H1 (cell line): ENCODE measurements at regions not wholly inside any gene's neighbourhood (a gene's known extent, or its start where the extent isn't known, plus 50 kb on each side); places are given as distances from the start of the nearest gene placed in this dataset.

ENCODE experiments used
- ATF3 ChIP-seq: IDR thresholded peaks from 2 replicates; pipeline ENCODE4 v1.6.1; 2011; ENCODE audit warnings: low read depth, mild to moderate bottlenecking, low read length; ENCODE audit not compliant: insufficient read depth
- BCL11A ChIP-seq, 2 experiments: IDR thresholded peaks; one replicate each; pipeline ENCODE4 v1.6.1; 2011; ENCODE audit warnings: low read depth in 2 of 2, low read length in 2 of 2, mild to moderate bottlenecking in 2 of 2
- CTCF ChIP-seq, 3 experiments: IDR thresholded peaks; 1 replicate in 2 of 3; 2 replicates in 1 of 3; pipeline versions ENCODE4 v1.5.1 to v1.6.1; 2011; ENCODE audit warnings: low read length in 3 of 3, mild to moderate bottlenecking in 3 of 3, inconsistent platforms in 2 of 3, low read depth in 1 of 3, moderate library complexity in 1 of 3; ENCODE audit not compliant: insufficient read depth in 1 of 3; ENCODE audit errors: control extremely low read depth in 1 of 3
- EP300 ChIP-seq, 2 experiments: IDR thresholded peaks; 1 replicate in 1 of 2; 2 replicates in 1 of 2; pipeline ENCODE4 v1.6.1; 2011 to 2012; ENCODE audit warnings: low read depth in 2 of 2, low read length in 2 of 2, mild to moderate bottlenecking in 2 of 2, borderline replicate concordance in 1 of 2, inconsistent platforms in 1 of 2, moderate library complexity in 1 of 2
- JUND ChIP-seq: IDR thresholded peaks from 2 replicates; pipeline ENCODE4 v1.6.1; 2011; ENCODE audit warnings: mild to moderate bottlenecking, improper control_type of control experiment, low read length
- MAX ChIP-seq: IDR thresholded peaks from 2 replicates; pipeline ENCODE4 v1.6.1; 2012; ENCODE audit warnings: inconsistent platforms
- POLR2AphosphoS5 ChIP-seq: IDR thresholded peaks from 2 replicates; pipeline ENCODE4 v1.6.1; 2011; ENCODE audit warnings: low read depth, low read length
- RAD21 ChIP-seq, 2 experiments: IDR thresholded peaks in 1 of 2; conservative IDR thresholded peaks in 1 of 2; 2 replicates each; pipeline ENCODE4 v1.6.1; 2011; ENCODE audit warnings: low read depth in 2 of 2, low read length in 2 of 2, improper control_type of control experiment in 1 of 2, inconsistent platforms in 1 of 2, mild to moderate bottlenecking in 1 of 2, moderate library complexity in 1 of 2
- RBBP5 ChIP-seq: IDR thresholded peaks from 2 replicates; pipeline ENCODE4 v1.7.1; 2012; ENCODE audit warnings: low read depth, mild to moderate bottlenecking, inconsistent platforms, low read length, moderate library complexity, borderline replicate concordance
- SP1 ChIP-seq: IDR thresholded peaks from 2 replicates; pipeline ENCODE4 v1.6.1; 2011; ENCODE audit warnings: low read depth, low read length
- USF2 ChIP-seq: IDR thresholded peaks from 2 replicates; pipeline ENCODE4 v1.6.1; 2011; ENCODE audit warnings: low read length, improper control_type of control experiment
- ZNF274 ChIP-seq: IDR thresholded peaks from 2 replicates; pipeline ENCODE4 v1.7.0; 2012; ENCODE audit warnings: low read length, borderline replicate concordance; ENCODE audit errors: extremely low read depth

- TF ChIP-seq POLR2AphosphoS5, result no peak
- no peak for TF ChIP-seq RBBP5
- no peak for TF ChIP-seq CTCF (IDR thresholded peaks at IDR 0.05; ENCODE audit: control extremely low read depth in 1 of 3, insufficient read depth in 1 of 3, low read depth in 1 of 3, low read length in 3 of 3)
- TF ChIP-seq MAX, result no peak
- TF ChIP-seq RAD21 (IDR thresholded peaks at IDR 0.05 in 1 of 2, conservative IDR thresholded peaks at IDR 0.05 in 1 of 2; ENCODE audit: low read depth in 2 of 2, low read length in 2 of 2), result no peak
- no peak for TF ChIP-seq USF2
- TF ChIP-seq ATF3, result no peak
- TF ChIP-seq ZNF274, result no peak
- no peak for TF ChIP-seq EP300 (IDR thresholded peaks at IDR 0.05; ENCODE audit: borderline replicate concordance in 1 of 2, low read depth in 2 of 2, low read length in 2 of 2)
- no peak for TF ChIP-seq BCL11A (IDR thresholded peaks at IDR 0.05; ENCODE audit: low read depth in 2 of 2, low read length in 2 of 2)
- no peak for TF ChIP-seq JUND
- no peak for TF ChIP-seq SP1
Observed at GRCh38 chr4:29319663-29320340, 1400.4 kb upstream of the PCDH7 start.
